ENCODE measurements at regions not wholly inside any gene's neighbourhood (a gene's known extent, or its start where the extent isn't known, plus 50 kb on each side); places are given as distances from the start of the nearest gene placed in this dataset.
"Not testable (repeated sequence)": the region's sequence is repeated elsewhere in the genome, so short reads cannot be mapped to it uniquely, and the experiment has no call there.

GRCh38 chr4:126541820-126542219 is 1090.9 kb upstream of the INTU start:
- no peak for DNase-seq (ENCODE audit: extremely low read depth, low read depth, low spot score)

GRCh38 chr4:126544276-126544675 is 1088.5 kb upstream of the INTU start:
- DNase-seq (ENCODE audit: extremely low read depth, low read depth, low spot score), result no peak

GRCh38 chr4:126546197-126546596 is 1086.6 kb upstream of the INTU start:
- DNase-seq (ENCODE audit: extremely low read depth, low read depth, low spot score), result not testable (repeated sequence)

- no peak for DNase-seq (ENCODE audit: extremely low read depth, low read depth, low spot score)
These were observed 1085.4 kb upstream of the INTU start for GRCh38 chr4:126547352-126547751.

GRCh38 chr4:126548890-126549289 is 1083.9 kb upstream of the INTU start:
- no peak for DNase-seq (ENCODE audit: extremely low read depth, low read depth, low spot score)

- DNase-seq (ENCODE audit: extremely low read depth, low read depth, low spot score), result no peak
These were observed 1080.4 kb upstream of the INTU start for GRCh38 chr4:126552321-126552720.

- no peak for DNase-seq (ENCODE audit: extremely low read depth, low read depth, low spot score)
These were observed 1079.5 kb upstream of the INTU start for GRCh38 chr4:126553248-126553647.

- no peak for DNase-seq (ENCODE audit: extremely low read depth, low read depth, low spot score)
These were observed 1074.2 kb upstream of the INTU start for GRCh38 chr4:126558596-126558995.

- no peak for DNase-seq (ENCODE audit: extremely low read depth, low read depth, low spot score)
These were observed 1072.8 kb upstream of the INTU start for GRCh38 chr4:126559961-126560360.

GRCh38 chr4:126560794-126561193 is 1072.0 kb upstream of the INTU start:
- no peak for DNase-seq (ENCODE audit: extremely low read depth, low read depth, low spot score)

GRCh38 chr4:126563389-126563788 is 1069.4 kb upstream of the INTU start:
- DNase-seq (ENCODE audit: extremely low read depth, low read depth, low spot score), result no peak

- DNase-seq (ENCODE audit: extremely low read depth, low read depth, low spot score), result no peak
These were observed 1068.4 kb upstream of the INTU start for GRCh38 chr4:126564283-126564854.

GRCh38 chr4:126568652-126569570 is 1063.8 kb upstream of the INTU start:
- no peak for DNase-seq (ENCODE audit: extremely low read depth, low read depth, low spot score)

GRCh38 chr4:126572264-126572663 is 1060.5 kb upstream of the INTU start:
- DNase-seq (ENCODE audit: extremely low read depth, low read depth, low spot score), result no peak

- DNase-seq (ENCODE audit: extremely low read depth, low read depth, low spot score), result no peak
These were observed 1050.0 kb upstream of the INTU start for GRCh38 chr4:126582737-126583136.

GRCh38 chr4:126583509-126583908 is 1049.2 kb upstream of the INTU start:
- DNase-seq (ENCODE audit: extremely low read depth, low read depth, low spot score), result no peak

GRCh38 chr4:126591583-126591982 is 1041.2 kb upstream of the INTU start:
- DNase-seq (ENCODE audit: extremely low read depth, low read depth, low spot score), result no peak

GRCh38 chr4:126592088-126592487 is 1040.7 kb upstream of the INTU start:
- DNase-seq (ENCODE audit: extremely low read depth, low read depth, low spot score), result no peak

- DNase-seq (ENCODE audit: extremely low read depth, low read depth, low spot score), result no peak
These were observed 1039.1 kb upstream of the INTU start for GRCh38 chr4:126593626-126594025.

- DNase-seq (ENCODE audit: extremely low read depth, low read depth, low spot score), result no peak
These were observed 1037.1 kb upstream of the INTU start for GRCh38 chr4:126595643-126596042.

- no peak for DNase-seq (ENCODE audit: extremely low read depth, low read depth, low spot score)
These were observed 1033.0 kb upstream of the INTU start for GRCh38 chr4:126599746-126600145.

GRCh38 chr4:126603210-126603609 is 1029.5 kb upstream of the INTU start:
- no peak for DNase-seq (ENCODE audit: extremely low read depth, low read depth, low spot score)
